Uterus (tissue), 2 donors: ENCODE measurements at regions not wholly inside any gene's neighbourhood (a gene's known extent, or its start where the extent isn't known, plus 50 kb on each side); places are given as distances from the start of the nearest gene placed in this dataset.

Experiments
- POLR2A ChIP-seq, 2 donors: fragments of 450-650 bp; IDR thresholded peaks; one replicate each; pipeline ENCODE4 v1.6.1; 2016; ENCODE audit warnings: antibody characterized with exemption in 2 of 2, mild to moderate bottlenecking in 1 of 2, moderate library complexity in 1 of 2
- TF ChIP-seq, protein P1 (sequence below), 4 experiments: fragments of 200-600 bp in 2 of 4; fragments of 450-650 bp in 2 of 4; sonication (generic) in 2 of 4; IDR thresholded peaks; one replicate each; pipeline ENCODE4 v1.5.1; 2016 to 2019; ENCODE audit warnings: antibody characterized with exemption in 4 of 4, mild to moderate bottlenecking in 2 of 4, moderate library complexity in 1 of 4

DNA sequence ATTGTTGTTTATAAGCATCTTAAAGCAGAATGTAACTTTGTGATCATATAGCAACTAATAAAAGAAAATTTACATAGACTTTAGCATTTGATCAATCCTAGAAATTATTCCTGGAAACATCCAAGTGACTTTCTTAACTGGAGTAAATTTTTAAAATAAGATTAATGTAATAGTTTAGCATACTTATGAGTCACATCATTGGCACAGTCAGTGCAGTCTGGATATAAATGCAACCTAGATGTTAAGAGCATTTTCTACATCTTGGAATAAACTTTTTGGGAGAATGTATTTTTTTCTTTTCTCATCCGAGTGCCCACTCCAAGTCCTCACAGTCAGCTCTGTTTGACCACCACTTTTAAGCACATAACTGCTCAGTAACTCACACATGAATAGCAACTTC is 324.6 kb upstream of the PLSCR5 start:
- TF ChIP-seq, protein P1, sequence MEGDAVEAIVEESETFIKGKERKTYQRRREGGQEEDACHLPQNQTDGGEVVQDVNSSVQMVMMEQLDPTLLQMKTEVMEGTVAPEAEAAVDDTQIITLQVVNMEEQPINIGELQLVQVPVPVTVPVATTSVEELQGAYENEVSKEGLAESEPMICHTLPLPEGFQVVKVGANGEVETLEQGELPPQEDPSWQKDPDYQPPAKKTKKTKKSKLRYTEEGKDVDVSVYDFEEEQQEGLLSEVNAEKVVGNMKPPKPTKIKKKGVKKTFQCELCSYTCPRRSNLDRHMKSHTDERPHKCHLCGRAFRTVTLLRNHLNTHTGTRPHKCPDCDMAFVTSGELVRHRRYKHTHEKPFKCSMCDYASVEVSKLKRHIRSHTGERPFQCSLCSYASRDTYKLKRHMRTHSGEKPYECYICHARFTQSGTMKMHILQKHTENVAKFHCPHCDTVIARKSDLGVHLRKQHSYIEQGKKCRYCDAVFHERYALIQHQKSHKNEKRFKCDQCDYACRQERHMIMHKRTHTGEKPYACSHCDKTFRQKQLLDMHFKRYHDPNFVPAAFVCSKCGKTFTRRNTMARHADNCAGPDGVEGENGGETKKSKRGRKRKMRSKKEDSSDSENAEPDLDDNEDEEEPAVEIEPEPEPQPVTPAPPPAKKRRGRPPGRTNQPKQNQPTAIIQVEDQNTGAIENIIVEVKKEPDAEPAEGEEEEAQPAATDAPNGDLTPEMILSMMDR (IDR thresholded peaks at IDR 0.05): no peak
- TF ChIP-seq POLR2A (IDR thresholded peaks at IDR 0.05): no peak
